SU-DHL-6 (cell line): ENCODE measurements at regions not wholly inside any gene's neighbourhood (a gene's known extent, or its start where the extent isn't known, plus 50 kb on each side); places are given as distances from the start of the nearest gene placed in this dataset.

Experiments
- H2AFZ ChIP-seq: fragments of 200-600 bp; sonication (generic); 2 replicates; pipeline ENCODE4 v1.6.1; 2014; ENCODE audit warnings: low read depth, mild to moderate bottlenecking, moderate library complexity, mixed read lengths, antibody characterized with exemption, low read length; ENCODE audit not compliant: severe bottlenecking
- H3F3A ChIP-seq: fragments of 200-600 bp; shearing (Covaris generic); 2 replicates; pipeline ENCODE4 v1.6.0; 2016; ENCODE audit warnings: antibody characterized with exemption, mild to moderate bottlenecking; ENCODE audit not compliant: insufficient read depth
- H3K27ac ChIP-seq: fragments of 200-600 bp; sonication (generic); 2 replicates; pipeline ENCODE4 v1.5.1; 2016; ENCODE audit warnings: low read depth, mild to moderate bottlenecking, low read length, moderate library complexity, mixed read lengths
- H3K27me3 ChIP-seq: fragments of 200-600 bp; sonication (generic), shearing (Covaris generic); 2 replicates; pipeline ENCODE4 v1.6.0; 2014; ENCODE audit warnings: mild to moderate bottlenecking, low read length
- H3K36me3 ChIP-seq: fragments of 200-600 bp; sonication (generic); 2 replicates; pipeline ENCODE4 v1.6.1; 2014; ENCODE audit warnings: mild to moderate bottlenecking, low read length, mixed read lengths
- H3K4me2 ChIP-seq: fragments of 300-600, 200-600 bp; shearing (Covaris generic), sonication (generic); 2 replicates; pipeline ENCODE4 v1.6.0; 2014; ENCODE audit warnings: low read length, low read depth, mild to moderate bottlenecking; ENCODE audit not compliant: poor library complexity, severe bottlenecking
- H3K4me3 ChIP-seq: fragments of 200-600 bp; sonication (generic); 2 replicates; pipeline ENCODE4 v1.5.1; 2014; ENCODE audit warnings: antibody characterized with exemption, low read length, mild to moderate bottlenecking, mixed read lengths; ENCODE audit not compliant: insufficient read depth, poor library complexity, severe bottlenecking
- H3K79me2 ChIP-seq: fragments of 200-600 bp; sonication (generic); 2 replicates; pipeline ENCODE4 v1.6.1; 2014; ENCODE audit warnings: mild to moderate bottlenecking, low read length, moderate library complexity; ENCODE audit not compliant: insufficient read depth
- H3K9ac ChIP-seq: fragments of 200-600 bp; sonication (generic); 2 replicates; pipeline ENCODE4 v1.7.0; 2014; ENCODE audit warnings: mild to moderate bottlenecking, low read length
- H3K9me2 ChIP-seq: fragments of 200-600 bp; sonication (generic); replicated peaks from 2 replicates; pipeline ENCODE4 v1.6.1; 2014; ENCODE audit warnings: low read length; ENCODE audit not compliant: insufficient read depth
- H3K9me3 ChIP-seq: fragments of 200-600 bp; sonication (generic); 2 replicates; pipeline ENCODE4 v1.6.1; 2014; ENCODE audit warnings: low read length, mixed read lengths; ENCODE audit not compliant: insufficient read depth
- H4K20me1 ChIP-seq: fragments of 200-600 bp; sonication (generic); 2 replicates; pipeline ENCODE4 v1.6.1; 2014; ENCODE audit warnings: low read depth, mild to moderate bottlenecking, antibody characterized with exemption, low read length, moderate library complexity, mixed read lengths
- CTCF ChIP-seq: fragments of 200-600 bp; sonication (generic); IDR thresholded peaks from one replicate; pipeline ENCODE4 v1.5.1; 2017; ENCODE audit warnings: antibody characterized with exemption, mild to moderate bottlenecking, low read length, moderate library complexity; ENCODE audit not compliant: insufficient read depth, poor library complexity, severe bottlenecking
- EZH2phosphoT487 ChIP-seq: fragments of 200-600 bp; sonication (generic), shearing (Covaris generic); conservative IDR thresholded peaks from 2 replicates; pipeline ENCODE4 v1.6.1; 2018; ENCODE audit warnings: mild to moderate bottlenecking, antibody characterized with exemption, low read length, moderate library complexity, mixed read lengths

GRCh38 chr1:82478916-82479315 lies 678.2 kb downstream of the ADGRL2 start:
- Histone ChIP-seq H3K4me2 (no peak overlapping the region), H3K27me3 (no peaks in the 10 kb centered on the region), H3K4me3 (no peak overlapping the region), H3K27ac (no peak overlapping the region), H3K36me3 (peaks cover 5% of the 10 kb centered on the region), H3K9ac (no peak overlapping the region), H3F3A (no peaks in the 10 kb centered on the region), H3K9me2 (no peaks in the 10 kb centered on the region), H3K9me3 (peaks cover 6% of the 10 kb centered on the region; the same call in 1 of the 2 replicates), H4K20me1 (no peaks in the 10 kb centered on the region), H2AFZ (no peak overlapping the region), H3K79me2 (no peaks in the 10 kb centered on the region)
- TF ChIP-seq EZH2phosphoT487 = no peak
- no peak for TF ChIP-seq CTCF

GRCh38 chr1:82472489-82473131 lies 671.9 kb downstream of the ADGRL2 start:
- Histone ChIP-seq H3K4me3 (no peak overlapping the region), H2AFZ (peak overlapping the region; percentile 45), H3K4me2 (no peak overlapping the region), H4K20me1 (no peaks in the 10 kb centered on the region), H3K27ac (no peak overlapping the region), H3K9me2 (0 out of 2 replicates have a peak, but pooled peaks cover 6% of the 10 kb centered on the region), H3F3A (no peaks in the 10 kb centered on the region), H3K36me3 (peaks cover 5% of the 10 kb centered on the region), H3K9ac (no peak overlapping the region), H3K9me3 (peaks cover 6% of the 10 kb centered on the region; the same call in 1 of the 2 replicates), H3K27me3 (no peaks in the 10 kb centered on the region), H3K79me2 (no peaks in the 10 kb centered on the region)
- TF ChIP-seq CTCF (no peak), EZH2phosphoT487 (no peak)

GRCh38 chr1:82466891-82467290 lies 666.2 kb downstream of the ADGRL2 start:
- no peak overlapping the region for H3K9ac ChIP-seq
- 0 out of 2 replicates have a peak, but pooled peaks cover 2% of the 10 kb centered on the region for H3K9me2 ChIP-seq
- no peak overlapping the region for H3K27ac ChIP-seq
- H3K27me3 ChIP-seq = no peaks in the 10 kb centered on the region
- no peaks in the 10 kb centered on the region for H3K79me2 ChIP-seq
- no peak for TF ChIP-seq CTCF
- TF ChIP-seq EZH2phosphoT487 = no peak
- H3K9me3 ChIP-seq = no peaks in the 10 kb centered on the region
- H2AFZ ChIP-seq = no peak overlapping the region
- H4K20me1 ChIP-seq = no peaks in the 10 kb centered on the region
- no peak overlapping the region for H3K4me3 ChIP-seq
- H3F3A ChIP-seq = no peaks in the 10 kb centered on the region
- H3K4me2 ChIP-seq = peak overlapping the region; percentile 24
- no peaks in the 10 kb centered on the region for H3K36me3 ChIP-seq
